ENCODE measurements at regions not wholly inside any gene's neighbourhood (a gene's known extent, or its start where the extent isn't known, plus 50 kb on each side); places are given as distances from the start of the nearest gene placed in this dataset.
A peak's percentile ranks its signal among the peaks of the same experiment; 100 is the strongest.
"Not testable (repeated sequence)": the region's sequence is repeated elsewhere in the genome, so short reads cannot be mapped to it uniquely, and the experiment has no call there.

DNA sequence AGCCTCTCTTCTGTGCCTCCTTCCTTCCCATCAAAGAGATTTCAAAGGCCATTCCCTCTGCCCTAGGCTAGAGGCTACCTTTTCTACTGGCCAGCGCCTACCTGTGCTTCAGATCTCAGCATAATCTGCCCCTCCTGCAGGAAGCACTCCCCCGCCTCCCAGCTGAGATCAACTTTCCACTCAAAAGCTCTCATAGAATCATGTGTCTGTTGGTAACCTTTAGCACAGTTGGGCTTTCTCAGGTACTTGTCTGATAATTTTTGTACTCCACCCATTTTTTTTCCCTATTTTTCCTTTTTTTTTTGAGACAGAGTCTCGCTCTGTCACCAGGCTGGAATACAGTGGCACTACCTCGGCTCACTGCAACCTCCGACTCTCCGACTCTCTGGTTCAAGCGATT lies 231.0 kb upstream of the PRSS58 start:
- H3K4me2 ChIP-seq = no peak overlapping the region
- no peak overlapping the region for H3K27ac ChIP-seq
- no peaks in the 10 kb centered on the region for H3K9me2 ChIP-seq (ENCODE audit: insufficient read depth)
- BruUV-seq (replicated peaks) = no TSS peak
- H3K4me1 ChIP-seq (replicated peaks; ENCODE audit: insufficient read depth) = no peaks in the 10 kb centered on the region; the same call in 1 of the 2 replicates
- CTCF ChIA-PET = interaction anchor here (1.4 kb wide), 1 partner anchor 10 kb away, joined by 5 read pairs; no protein-coding TSS in a partner anchor
- H4K20me1 ChIP-seq (ENCODE audit: insufficient read depth) = no peaks in the 10 kb centered on the region
- H3K79me2 ChIP-seq (ENCODE audit: low read depth) = no peaks in the 10 kb centered on the region
- intact Hi-C loops (cut with micrococcal nuclease; ENCODE audit: unreplicated experiment) = loop anchor here (10.0 kb wide), 1 partner anchor 726 kb away; no protein-coding TSS in a partner anchor
- no peaks in the 10 kb centered on the region for H3K27me3 ChIP-seq (ENCODE audit: insufficient read depth, low read depth)
- no peak overlapping the region for H3K4me3 ChIP-seq
- no peak for TF ChIP-seq EZH2 (IDR thresholded peaks at IDR 0.05; ENCODE audit: low read depth)
- TF ChIP-seq, protein P1, sequence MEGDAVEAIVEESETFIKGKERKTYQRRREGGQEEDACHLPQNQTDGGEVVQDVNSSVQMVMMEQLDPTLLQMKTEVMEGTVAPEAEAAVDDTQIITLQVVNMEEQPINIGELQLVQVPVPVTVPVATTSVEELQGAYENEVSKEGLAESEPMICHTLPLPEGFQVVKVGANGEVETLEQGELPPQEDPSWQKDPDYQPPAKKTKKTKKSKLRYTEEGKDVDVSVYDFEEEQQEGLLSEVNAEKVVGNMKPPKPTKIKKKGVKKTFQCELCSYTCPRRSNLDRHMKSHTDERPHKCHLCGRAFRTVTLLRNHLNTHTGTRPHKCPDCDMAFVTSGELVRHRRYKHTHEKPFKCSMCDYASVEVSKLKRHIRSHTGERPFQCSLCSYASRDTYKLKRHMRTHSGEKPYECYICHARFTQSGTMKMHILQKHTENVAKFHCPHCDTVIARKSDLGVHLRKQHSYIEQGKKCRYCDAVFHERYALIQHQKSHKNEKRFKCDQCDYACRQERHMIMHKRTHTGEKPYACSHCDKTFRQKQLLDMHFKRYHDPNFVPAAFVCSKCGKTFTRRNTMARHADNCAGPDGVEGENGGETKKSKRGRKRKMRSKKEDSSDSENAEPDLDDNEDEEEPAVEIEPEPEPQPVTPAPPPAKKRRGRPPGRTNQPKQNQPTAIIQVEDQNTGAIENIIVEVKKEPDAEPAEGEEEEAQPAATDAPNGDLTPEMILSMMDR (conservative IDR thresholded peaks at IDR 0.05) = no peak
- H3K9me3 ChIP-seq (ENCODE audit: insufficient read depth, low read depth) = no peaks in the 10 kb centered on the region
- POLR2A ChIA-PET (ENCODE audit: unreplicated experiment) = no interaction called here
- peak in 1 of 2 experiments; percentile 78 for DNase-seq
- no peak overlapping the region for H2AFZ ChIP-seq
- no peaks in the 10 kb centered on the region for H3F3A ChIP-seq (ENCODE audit: insufficient read depth, low read depth)
- H3K36me3 ChIP-seq (ENCODE audit: low read depth) = no peaks in the 10 kb centered on the region

DNA sequence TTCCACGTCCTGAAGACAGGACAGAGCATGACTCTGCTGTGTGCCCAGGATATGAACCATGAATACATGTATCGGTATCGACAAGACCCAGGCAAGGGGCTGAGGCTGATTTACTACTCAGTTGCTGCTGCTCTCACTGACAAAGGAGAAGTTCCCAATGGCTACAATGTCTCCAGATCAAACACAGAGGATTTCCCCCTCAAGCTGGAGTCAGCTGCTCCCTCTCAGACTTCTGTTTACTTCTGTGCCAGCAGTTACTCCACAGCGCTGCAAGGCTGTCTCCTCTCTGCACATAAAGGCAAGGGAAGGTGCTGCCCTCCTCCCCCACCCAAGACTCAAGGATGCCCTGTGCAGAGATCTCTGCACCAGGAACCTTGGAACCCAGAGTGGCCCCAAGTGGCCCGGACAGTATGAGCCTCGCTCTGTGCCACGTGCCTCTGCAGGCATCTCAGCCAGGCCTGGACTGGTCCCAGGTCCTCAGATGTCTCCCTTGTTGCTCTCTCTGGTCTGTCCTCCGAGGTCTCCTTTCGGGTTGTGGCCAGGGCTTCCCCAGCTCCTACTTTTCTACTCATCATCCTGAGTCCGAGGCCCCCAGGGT lies 230.3 kb upstream of the PRSS58 start:
- no peaks in the 10 kb centered on the region for H3K9me3 ChIP-seq (ENCODE audit: insufficient read depth, low read depth)
- H4K20me1 ChIP-seq (ENCODE audit: insufficient read depth) = no peaks in the 10 kb centered on the region
- no peak for TF ChIP-seq EZH2 (IDR thresholded peaks at IDR 0.05; ENCODE audit: low read depth)
- TF ChIP-seq, protein P1 (conservative IDR thresholded peaks at IDR 0.05) = no peak
- no peak for DNase-seq
- H3K9me2 ChIP-seq (ENCODE audit: insufficient read depth) = no peaks in the 10 kb centered on the region
- H3K36me3 ChIP-seq (ENCODE audit: low read depth) = no peaks in the 10 kb centered on the region
- H2AFZ ChIP-seq = no peak overlapping the region
- intact Hi-C loops (cut with micrococcal nuclease; ENCODE audit: unreplicated experiment) = loop anchor here (10.0 kb wide), 1 partner anchor 727 kb away; no protein-coding TSS in a partner anchor
- no peaks in the 10 kb centered on the region; the same call in 1 of the 2 replicates for H3K4me1 ChIP-seq (replicated peaks; ENCODE audit: insufficient read depth)
- CTCF ChIA-PET = no interaction called here
- no peaks in the 10 kb centered on the region for H3K27me3 ChIP-seq (ENCODE audit: insufficient read depth, low read depth)
- no peaks in the 10 kb centered on the region for H3F3A ChIP-seq (ENCODE audit: insufficient read depth, low read depth)
- no peak overlapping the region for H3K4me3 ChIP-seq
- no TSS peak for BruUV-seq (replicated peaks)
- no peak overlapping the region for H3K4me2 ChIP-seq
- POLR2A ChIA-PET (ENCODE audit: unreplicated experiment) = no interaction called here
- H3K27ac ChIP-seq = no peak overlapping the region
- no peaks in the 10 kb centered on the region for H3K79me2 ChIP-seq (ENCODE audit: low read depth)

- H3K27ac ChIP-seq; BruUV-seq (replicated peaks); H3K36me3 ChIP-seq (ENCODE audit: low read depth); H2AFZ ChIP-seq; H3K27me3 ChIP-seq (ENCODE audit: insufficient read depth, low read depth); H4K20me1 ChIP-seq (ENCODE audit: insufficient read depth); H3K79me2 ChIP-seq (ENCODE audit: low read depth); H3K9me3 ChIP-seq (ENCODE audit: insufficient read depth, low read depth); H3K4me3 ChIP-seq; POLR2A ChIA-PET (ENCODE audit: unreplicated experiment); DNase-seq; H3K4me2 ChIP-seq; H3K4me1 ChIP-seq (replicated peaks; ENCODE audit: insufficient read depth); H3K9me2 ChIP-seq (ENCODE audit: insufficient read depth); H3F3A ChIP-seq (ENCODE audit: insufficient read depth, low read depth): not testable (repeated sequence)
- CTCF ChIA-PET = interaction anchor here (1.3 kb wide), 1 partner anchor 36 kb away, joined by 3 read pairs; no protein-coding TSS in a partner anchor
- intact Hi-C loops (cut with micrococcal nuclease; ENCODE audit: unreplicated experiment) = loop anchor here (10.0 kb wide), 1 partner anchor 727 kb away; no protein-coding TSS in a partner anchor
Measured at GRCh38 chr7:142487565-142487964, 229.7 kb upstream of the PRSS58 start.

All from PC-9 (cell line).